ENCODE measurements at regions not wholly inside any gene's neighbourhood (a gene's known extent, or its start where the extent isn't known, plus 50 kb on each side); places are given as distances from the start of the nearest gene placed in this dataset.

DNA sequence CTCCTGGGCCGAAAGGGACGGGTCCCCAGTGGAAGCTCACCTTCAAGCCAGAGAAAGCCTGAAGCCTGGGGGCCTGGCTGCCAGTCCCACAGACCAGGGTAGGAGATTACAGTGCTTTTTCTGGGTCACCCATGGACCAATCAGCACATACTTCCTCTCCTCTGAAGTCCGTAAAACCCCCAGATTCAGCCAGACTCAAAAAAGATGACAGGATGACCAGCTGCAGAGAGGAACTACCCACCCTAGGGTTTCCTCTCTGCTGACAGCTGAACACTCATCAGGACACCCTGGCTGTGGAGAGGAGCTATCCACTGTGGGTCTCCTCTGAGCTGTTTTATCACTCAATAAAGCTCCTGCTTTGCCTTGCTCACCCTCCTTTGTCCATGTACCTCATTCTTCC, 78.0 kb downstream of the SAMD9 start:
- Histone ChIP-seq H3K36me3 (replicated peaks in 1 of 2; ENCODE audit: control insufficient read depth in 1 of 2, insufficient read depth in 2 of 2, low read length in 2 of 2) (no peaks in the 10 kb centered on the region), H3K27ac (ENCODE audit: low read depth in 1 of 2, low read length in 2 of 2) (no peak overlapping the region), H3K79me2 (ENCODE audit: insufficient read depth, low read length) (no peaks in the 10 kb centered on the region), H3K4me1 (ENCODE audit: control insufficient read depth in 1 of 2, insufficient read depth in 2 of 2, low read length in 2 of 2) (peaks cover 5% of the 10 kb centered on the region in 2 donors), H2AFZ (ENCODE audit: insufficient read depth, low read depth, low read length, poor library complexity, severe bottlenecking) (no peak overlapping the region), H3K4me2 (replicated peaks; ENCODE audit: extremely low read depth, low read length, poor library complexity, severe bottlenecking) (no peak overlapping the region), H4K20me1 (ENCODE audit: insufficient read depth, low read length) (no peaks in the 10 kb centered on the region), H3K27me3 (ENCODE audit: control insufficient read depth in 2 of 2, insufficient read depth in 2 of 2, low read length in 2 of 2) (no peaks in the 10 kb centered on the region), H3K4me3 (replicated peaks in 1 of 3; ENCODE audit: low read depth in 2 of 3, low read length in 3 of 3) (no peak overlapping the region), H3K9me3 (replicated peaks in 1 of 2; ENCODE audit: control insufficient read depth in 1 of 2, insufficient read depth in 1 of 2, low read length in 2 of 2) (peaks cover 0 to 3% of the 10 kb centered on the region in 2 donors), H3K9ac (ENCODE audit: insufficient read depth, low read length, poor library complexity, severe bottlenecking) (no peak overlapping the region)
- intact Hi-C loops (cut with micrococcal nuclease) = no loop called here
- WGBS (ENCODE audit: insufficient coverage) = 63% methylated on average over 3 of the region's 3 CpGs
- Mint-ChIP-seq H3K4me3 (no peak overlapping the region), H3K9me3 (peaks cover 0 to 2% (median 0%) of the 10 kb centered on the region in 7 donors), H3K27ac (no peak overlapping the region), H3K4me1 (peaks cover 15% of the 10 kb centered on the region), H3K27me3 (ENCODE audit: low read depth in 3 of 3) (peaks cover 0 to 2% (median 0%) of the 10 kb centered on the region in 3 donors), H3K36me3 (no peaks in the 10 kb centered on the region)
- DNase-seq = peak in 1 of 3 donors; percentile 17
- TF ChIP-seq, protein P1, sequence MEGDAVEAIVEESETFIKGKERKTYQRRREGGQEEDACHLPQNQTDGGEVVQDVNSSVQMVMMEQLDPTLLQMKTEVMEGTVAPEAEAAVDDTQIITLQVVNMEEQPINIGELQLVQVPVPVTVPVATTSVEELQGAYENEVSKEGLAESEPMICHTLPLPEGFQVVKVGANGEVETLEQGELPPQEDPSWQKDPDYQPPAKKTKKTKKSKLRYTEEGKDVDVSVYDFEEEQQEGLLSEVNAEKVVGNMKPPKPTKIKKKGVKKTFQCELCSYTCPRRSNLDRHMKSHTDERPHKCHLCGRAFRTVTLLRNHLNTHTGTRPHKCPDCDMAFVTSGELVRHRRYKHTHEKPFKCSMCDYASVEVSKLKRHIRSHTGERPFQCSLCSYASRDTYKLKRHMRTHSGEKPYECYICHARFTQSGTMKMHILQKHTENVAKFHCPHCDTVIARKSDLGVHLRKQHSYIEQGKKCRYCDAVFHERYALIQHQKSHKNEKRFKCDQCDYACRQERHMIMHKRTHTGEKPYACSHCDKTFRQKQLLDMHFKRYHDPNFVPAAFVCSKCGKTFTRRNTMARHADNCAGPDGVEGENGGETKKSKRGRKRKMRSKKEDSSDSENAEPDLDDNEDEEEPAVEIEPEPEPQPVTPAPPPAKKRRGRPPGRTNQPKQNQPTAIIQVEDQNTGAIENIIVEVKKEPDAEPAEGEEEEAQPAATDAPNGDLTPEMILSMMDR (IDR thresholded peaks at IDR 0.05) = no peak

- H3K9me3 Mint-ChIP-seq = peaks cover 0 to 2% (median 0%) of the 10 kb centered on the region in 7 donors
- peaks cover 5% of the 10 kb centered on the region in 2 donors for H3K4me1 ChIP-seq (ENCODE audit: control insufficient read depth in 1 of 2, insufficient read depth in 2 of 2, low read length in 2 of 2)
- H3K27ac ChIP-seq (ENCODE audit: low read depth in 1 of 2, low read length in 2 of 2) = no peak overlapping the region
- no peak for DNase-seq
- peaks cover 0 to 2% (median 0%) of the 10 kb centered on the region in 3 donors for H3K27me3 Mint-ChIP-seq (ENCODE audit: low read depth in 3 of 3)
- peaks cover 15% of the 10 kb centered on the region for H3K4me1 Mint-ChIP-seq
- no peak overlapping the region for H3K4me3 Mint-ChIP-seq
- peaks cover 0 to 3% of the 10 kb centered on the region in 2 donors for H3K9me3 ChIP-seq (replicated peaks in 1 of 2; ENCODE audit: control insufficient read depth in 1 of 2, insufficient read depth in 1 of 2, low read length in 2 of 2)
- no peaks in the 10 kb centered on the region for H3K36me3 Mint-ChIP-seq
- H3K9ac ChIP-seq (ENCODE audit: insufficient read depth, low read length, poor library complexity, severe bottlenecking) = no peak overlapping the region
- TF ChIP-seq, protein P1 (IDR thresholded peaks at IDR 0.05) = no peak
- no peak overlapping the region for H3K4me3 ChIP-seq (replicated peaks in 1 of 3; ENCODE audit: low read depth in 2 of 3, low read length in 3 of 3)
- WGBS (ENCODE audit: insufficient coverage) = 95% methylated on average over 3 of the region's 3 CpGs
- intact Hi-C loops (cut with micrococcal nuclease) = no loop called here
- no peaks in the 10 kb centered on the region for H3K27me3 ChIP-seq (ENCODE audit: control insufficient read depth in 2 of 2, insufficient read depth in 2 of 2, low read length in 2 of 2)
- H3K4me2 ChIP-seq (replicated peaks; ENCODE audit: extremely low read depth, low read length, poor library complexity, severe bottlenecking) = no peak overlapping the region
- H3K79me2 ChIP-seq (ENCODE audit: insufficient read depth, low read length) = no peaks in the 10 kb centered on the region
- no peaks in the 10 kb centered on the region for H3K36me3 ChIP-seq (replicated peaks in 1 of 2; ENCODE audit: control insufficient read depth in 1 of 2, insufficient read depth in 2 of 2, low read length in 2 of 2)
- H3K27ac Mint-ChIP-seq = no peak overlapping the region
- no peak overlapping the region for H2AFZ ChIP-seq (ENCODE audit: insufficient read depth, low read depth, low read length, poor library complexity, severe bottlenecking)
- H4K20me1 ChIP-seq (ENCODE audit: insufficient read depth, low read length) = no peaks in the 10 kb centered on the region
Observed at GRCh38 chr7:93039282-93039681, 78.5 kb downstream of the SAMD9 start.

Measured in CD14-positive monocyte (primary cell).